T47D (cell line): ENCODE measurements at regions not wholly inside any gene's neighbourhood (a gene's known extent, or its start where the extent isn't known, plus 50 kb on each side); places are given as distances from the start of the nearest gene placed in this dataset.

ENCODE experiments used
- DNase-seq, 2 experiments: peaks; one replicate each; pipeline versions ENCODE4 v3.0.0 to v3.0.0-alpha.2; 2011 to 2012; ENCODE audit warnings: low read depth in 1 of 2, low spot score in 1 of 2
- JUND ChIP-seq: IDR thresholded peaks from 2 replicates; pipeline ENCODE4 v1.6.1; 2012; ENCODE audit warnings: low read depth
- in situ Hi-C: cut with HindIII; loops from 2 replicates; pipeline ENCODE4 v1.10.0; 2016; ENCODE audit warnings: low sequenced_read_pairs, low pct_unique_long_range_greater_than_20kb

- TF ChIP-seq JUND: no peak
- DNase-seq: no peak
- in situ Hi-C loops: no loop called here
Measured at GRCh38 chr5:167507463-167508233, 783.8 kb upstream of the WWC1 start.

DNA sequence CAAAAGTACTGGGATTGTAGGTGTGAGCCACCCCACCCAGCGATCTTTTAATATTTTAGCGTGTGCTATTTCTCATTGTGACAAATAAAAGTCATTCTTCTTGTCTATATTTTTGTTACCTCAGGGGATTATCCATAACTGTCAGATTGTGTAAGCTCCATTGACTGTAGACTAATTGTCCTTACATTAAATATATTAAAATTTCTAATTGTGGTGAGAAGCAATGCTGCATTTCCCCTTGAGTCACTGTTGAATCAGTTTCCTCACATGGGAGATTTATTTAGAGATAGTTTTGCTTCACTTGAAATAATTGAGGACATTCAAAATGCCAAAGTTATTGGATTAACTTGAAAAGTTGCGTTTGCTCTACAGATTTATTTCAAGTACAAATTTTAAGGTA, 782.4 kb upstream of the WWC1 start:
- DNase-seq: no peak
- no peak for TF ChIP-seq JUND
- in situ Hi-C loops: no loop called here

GRCh38 chr5:167511276-167511675, 780.2 kb upstream of the WWC1 start:
- no peak for DNase-seq
- in situ Hi-C loops: no loop called here
- TF ChIP-seq JUND: no peak

DNA sequence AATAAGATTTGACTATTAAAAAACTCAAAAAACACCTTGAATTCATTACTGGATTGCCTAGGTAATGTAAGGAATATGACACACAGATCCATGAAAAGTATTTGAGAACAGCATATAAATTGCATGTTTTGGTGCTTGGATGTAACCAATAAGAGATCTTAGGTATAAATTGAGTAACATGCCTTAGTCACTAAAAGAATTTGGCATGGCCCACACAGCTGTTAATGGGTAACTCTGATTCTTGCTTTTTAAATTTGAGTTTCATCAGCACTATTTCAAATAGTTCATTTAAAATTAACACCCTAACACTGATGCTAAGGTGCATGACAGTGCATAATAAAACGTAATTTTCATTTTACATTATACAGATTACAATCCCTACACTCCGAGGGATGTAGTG, 779.3 kb upstream of the WWC1 start:
- DNase-seq: no peak
- in situ Hi-C loops: no loop called here
- no peak for TF ChIP-seq JUND

- DNase-seq: peak in 1 of 2 experiments; percentile 31
- no peak for TF ChIP-seq JUND
- in situ Hi-C loops: no loop called here
Measured at GRCh38 chr5:167513381-167513780, 778.1 kb upstream of the WWC1 start.

GRCh38 chr5:167514461-167514860, 777.0 kb upstream of the WWC1 start:
- in situ Hi-C loops: no loop called here
- TF ChIP-seq JUND: no peak
- no peak for DNase-seq

DNA sequence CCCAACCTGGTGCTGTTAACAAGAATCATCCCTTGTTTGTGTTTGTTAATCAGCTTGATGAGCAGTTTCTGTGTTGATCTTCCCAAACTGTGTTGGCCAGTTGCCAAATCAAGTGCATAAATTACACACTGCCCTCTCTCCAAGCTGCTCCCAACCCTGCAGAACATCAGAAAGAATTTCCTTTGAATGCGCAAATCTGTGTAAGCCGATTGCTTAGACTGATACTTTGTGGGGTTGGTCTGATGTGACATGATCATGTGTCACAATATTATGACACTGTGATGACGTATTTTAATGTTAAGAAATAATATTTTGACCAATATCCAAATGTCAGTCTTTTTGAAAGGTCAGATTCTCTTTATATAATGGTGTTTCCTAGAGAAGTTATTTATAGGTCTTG, 766.4 kb upstream of the WWC1 start:
- TF ChIP-seq JUND: no peak
- in situ Hi-C loops: no loop called here
- DNase-seq: peak in 1 of 2 experiments; percentile 12

- in situ Hi-C loops: no loop called here
- no peak for TF ChIP-seq JUND
- DNase-seq: no peak
Measured at GRCh38 chr5:167528651-167529050, 762.8 kb upstream of the WWC1 start.

- DNase-seq: peak in 1 of 2 experiments; percentile 15
- no peak for TF ChIP-seq JUND
Measured at GRCh38 chr5:167530548-167530947, 760.9 kb upstream of the WWC1 start.

DNA sequence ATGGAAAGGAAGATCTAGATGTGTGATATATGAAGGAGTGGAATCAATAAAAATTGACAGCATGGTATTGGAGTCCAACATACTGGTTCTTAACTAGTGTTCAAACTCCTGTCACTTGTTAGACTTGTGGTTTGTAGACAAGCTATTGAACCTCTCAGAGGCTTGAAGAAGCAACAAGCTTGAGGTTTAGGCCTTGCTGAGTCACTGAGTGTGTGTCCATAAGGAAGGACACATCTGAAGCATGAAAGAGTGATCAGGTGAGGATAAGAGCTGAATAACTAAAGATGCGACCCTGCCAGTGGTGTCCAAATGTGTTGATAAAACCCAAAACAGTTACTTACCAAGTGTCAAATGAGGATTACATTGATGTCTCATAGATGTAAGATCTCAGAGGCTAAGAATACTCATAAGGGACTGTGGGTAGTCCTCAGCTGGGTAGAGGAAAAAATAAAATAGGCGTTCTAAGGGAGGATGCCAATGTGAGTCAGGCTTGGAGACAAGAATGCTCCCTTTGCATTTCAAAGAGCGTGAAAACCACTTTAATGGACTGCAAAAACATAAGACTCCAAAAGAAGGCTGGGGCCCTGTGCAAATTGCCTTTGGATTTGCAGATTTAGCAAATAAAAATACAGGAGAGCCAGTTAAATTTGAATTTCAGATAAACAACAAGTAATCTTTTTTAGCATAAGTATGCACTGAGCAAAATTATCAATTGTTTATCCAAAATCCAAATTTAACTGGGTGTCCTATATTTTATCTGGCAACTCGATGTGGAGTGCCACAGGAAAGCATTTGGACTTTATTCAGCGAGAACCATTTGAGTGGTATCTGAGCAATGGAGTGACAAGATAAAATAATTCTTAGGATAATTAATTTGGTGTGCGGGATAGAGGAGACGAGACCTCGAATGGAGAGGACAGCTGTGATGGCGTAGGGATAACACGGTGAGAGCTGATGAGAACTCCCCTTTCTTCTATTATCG, 757.3 kb upstream of the WWC1 start:
- in situ Hi-C loops: no loop called here
- DNase-seq: no peak

More at GRCh38 chr5:167530548-167530947, 760.9 kb upstream of the WWC1 start:
- in situ Hi-C loops: no loop called here

GRCh38 chr5:167539747-167540146, 751.7 kb upstream of the WWC1 start:
- in situ Hi-C loops: no loop called here
- no peak for DNase-seq
- no peak for TF ChIP-seq JUND

More for the DNA sequence above, 757.3 kb upstream of the WWC1 start:
- TF ChIP-seq JUND: no peak

GRCh38 chr5:167546270-167546669, 745.2 kb upstream of the WWC1 start:
- in situ Hi-C loops: no loop called here
- no peak for DNase-seq
- TF ChIP-seq JUND: no peak

- TF ChIP-seq JUND: no peak
- DNase-seq: no peak
- in situ Hi-C loops: no loop called here
Measured at GRCh38 chr5:167552356-167552755, 739.1 kb upstream of the WWC1 start.
